ENCODE measurements at regions not wholly inside any gene's neighbourhood (a gene's known extent, or its start where the extent isn't known, plus 50 kb on each side); places are given as distances from the start of the nearest gene placed in this dataset.
"Not testable (repeated sequence)": the region's sequence is repeated elsewhere in the genome, so short reads cannot be mapped to it uniquely, and the experiment has no call there.

- not testable (repeated sequence) for DNase-seq (ENCODE audit: low spot score)
These were observed 225.2 kb downstream of the NPHP4 start for GRCh38 chr1:5766996-5767395.

GRCh38 chr1:5765997-5766913, 226.0 kb downstream of the NPHP4 start:
- DNase-seq (ENCODE audit: low spot score): no peak

GRCh38 chr1:5765483-5765882, 226.7 kb downstream of the NPHP4 start:
- no peak for DNase-seq (ENCODE audit: low spot score)

- no peak for DNase-seq (ENCODE audit: low spot score)
These were observed 227.3 kb downstream of the NPHP4 start for GRCh38 chr1:5764959-5765358.

- no peak for DNase-seq (ENCODE audit: low spot score)
These were observed 227.8 kb downstream of the NPHP4 start for GRCh38 chr1:5764464-5764863.

- DNase-seq (ENCODE audit: low spot score): no peak
These were observed 228.4 kb downstream of the NPHP4 start for GRCh38 chr1:5763696-5764370.

- DNase-seq (ENCODE audit: low spot score): no peak
These were observed 233.2 kb downstream of the NPHP4 start for GRCh38 chr1:5758859-5759578.

GRCh38 chr1:5758000-5758858, 234.0 kb downstream of the NPHP4 start:
- no peak for DNase-seq (ENCODE audit: low spot score)

- no peak for DNase-seq (ENCODE audit: low spot score)
These were observed 234.9 kb downstream of the NPHP4 start for GRCh38 chr1:5757187-5757805.

- no peak for DNase-seq (ENCODE audit: low spot score)
These were observed 235.6 kb downstream of the NPHP4 start for GRCh38 chr1:5756434-5757186.

GRCh38 chr1:5755552-5756125, 236.6 kb downstream of the NPHP4 start:
- DNase-seq (ENCODE audit: low spot score): no peak

- no peak for DNase-seq (ENCODE audit: low spot score)
These were observed 237.2 kb downstream of the NPHP4 start for GRCh38 chr1:5754817-5755551.

- no peak for DNase-seq (ENCODE audit: low spot score)
These were observed 238.4 kb downstream of the NPHP4 start for GRCh38 chr1:5753549-5754421.

GRCh38 chr1:5752746-5753548, 239.3 kb downstream of the NPHP4 start:
- no peak for DNase-seq (ENCODE audit: low spot score)

GRCh38 chr1:5751833-5752745, 240.1 kb downstream of the NPHP4 start:
- DNase-seq (ENCODE audit: low spot score): no peak

GRCh38 chr1:5751163-5751540, 241.1 kb downstream of the NPHP4 start:
- DNase-seq (ENCODE audit: low spot score): no peak
